Thyroid gland (tissue), 4 donors: ENCODE measurements at regions not wholly inside any gene's neighbourhood (a gene's known extent, or its start where the extent isn't known, plus 50 kb on each side); places are given as distances from the start of the nearest gene placed in this dataset.

Experiments used
- POLR2A ChIP-seq, 2 donors: fragments of 450-650 bp; IDR thresholded peaks; one replicate each; pipeline ENCODE4 v1.6.1; 2017; ENCODE audit warnings: antibody characterized with exemption in 2 of 2, mild to moderate bottlenecking in 2 of 2, moderate library complexity in 1 of 2
- TF ChIP-seq, protein P1 (sequence below), 6 experiments: fragments of 200-600 bp in 3 of 6; fragments of 450-650 bp in 3 of 6; sonication (generic) in 3 of 6; IDR thresholded peaks; one replicate each; pipeline ENCODE4 v1.5.1; 2016 to 2019; ENCODE audit warnings: antibody characterized with exemption in 6 of 6, mild to moderate bottlenecking in 2 of 6, inconsistent platforms in 1 of 6, moderate library complexity in 1 of 6

DNA sequence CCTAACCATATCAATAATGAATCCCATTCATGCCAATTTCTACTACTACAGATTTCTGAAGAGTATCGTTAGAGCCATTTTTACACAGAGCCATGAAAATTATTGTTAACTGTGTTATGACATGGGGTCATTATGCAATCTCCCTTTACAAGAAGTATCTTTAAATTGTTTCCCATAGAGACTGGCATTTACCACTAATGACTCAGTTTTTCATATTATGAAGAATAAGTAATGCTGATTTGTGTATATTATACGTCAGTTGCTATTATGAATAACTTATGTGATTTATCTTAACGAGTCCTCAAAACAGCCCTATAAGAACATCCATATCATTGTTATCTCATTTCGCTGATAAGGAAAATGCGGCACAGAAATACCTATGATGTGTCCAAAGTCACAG, 173.8 kb downstream of the KCNJ2 start:
- no peak for TF ChIP-seq POLR2A (IDR thresholded peaks at IDR 0.05)
- TF ChIP-seq, protein P1, sequence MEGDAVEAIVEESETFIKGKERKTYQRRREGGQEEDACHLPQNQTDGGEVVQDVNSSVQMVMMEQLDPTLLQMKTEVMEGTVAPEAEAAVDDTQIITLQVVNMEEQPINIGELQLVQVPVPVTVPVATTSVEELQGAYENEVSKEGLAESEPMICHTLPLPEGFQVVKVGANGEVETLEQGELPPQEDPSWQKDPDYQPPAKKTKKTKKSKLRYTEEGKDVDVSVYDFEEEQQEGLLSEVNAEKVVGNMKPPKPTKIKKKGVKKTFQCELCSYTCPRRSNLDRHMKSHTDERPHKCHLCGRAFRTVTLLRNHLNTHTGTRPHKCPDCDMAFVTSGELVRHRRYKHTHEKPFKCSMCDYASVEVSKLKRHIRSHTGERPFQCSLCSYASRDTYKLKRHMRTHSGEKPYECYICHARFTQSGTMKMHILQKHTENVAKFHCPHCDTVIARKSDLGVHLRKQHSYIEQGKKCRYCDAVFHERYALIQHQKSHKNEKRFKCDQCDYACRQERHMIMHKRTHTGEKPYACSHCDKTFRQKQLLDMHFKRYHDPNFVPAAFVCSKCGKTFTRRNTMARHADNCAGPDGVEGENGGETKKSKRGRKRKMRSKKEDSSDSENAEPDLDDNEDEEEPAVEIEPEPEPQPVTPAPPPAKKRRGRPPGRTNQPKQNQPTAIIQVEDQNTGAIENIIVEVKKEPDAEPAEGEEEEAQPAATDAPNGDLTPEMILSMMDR (IDR thresholded peaks at IDR 0.05), result no peak
